ENCODE measurements at regions not wholly inside any gene's neighbourhood (a gene's known extent, or its start where the extent isn't known, plus 50 kb on each side); places are given as distances from the start of the nearest gene placed in this dataset.
"Not testable (repeated sequence)": the region's sequence is repeated elsewhere in the genome, so short reads cannot be mapped to it uniquely, and the experiment has no call there.

GRCh38 chr1:168405906-168406549, 125.4 kb downstream of the TBX19 start:
- DNase-seq (no peak), ATAC-seq (no peak)
- H3K4me1 ChIP-seq, result no peaks in the 10 kb centered on the region
- H3K27ac ChIP-seq, result no peak overlapping the region
- H3K27me3 ChIP-seq, result no peaks in the 10 kb centered on the region
- no peaks in the 10 kb centered on the region for H3K9me3 ChIP-seq
- H3K36me3 ChIP-seq, result no peaks in the 10 kb centered on the region
- no peak for TF ChIP-seq CTCF (IDR thresholded peaks at IDR 0.05)
- no peak for TF ChIP-seq POLR2A (IDR thresholded peaks at IDR 0.05)
- WGBS (ENCODE audit: insufficient coverage, low coverage, low lambda C conversion rate, missing lambda C conversion rate), result 82% methylated on average over 2 of the region's 3 CpGs
- no peak overlapping the region for H3K4me3 ChIP-seq
- intact Hi-C loops (cut with DNase I), result no loop called here

- TF ChIP-seq CTCF (IDR thresholded peaks at IDR 0.05), result no peak
- no peak for TF ChIP-seq POLR2A (IDR thresholded peaks at IDR 0.05)
- no peaks in the 10 kb centered on the region for H3K9me3 ChIP-seq
- no peak overlapping the region for H3K4me3 ChIP-seq
- DNase-seq, result no peak
- ATAC-seq, result no peak
- intact Hi-C loops (cut with DNase I), result no loop called here
- no peaks in the 10 kb centered on the region for H3K4me1 ChIP-seq
- H3K36me3 ChIP-seq, result no peaks in the 10 kb centered on the region
- no peaks in the 10 kb centered on the region for H3K27me3 ChIP-seq
- H3K27ac ChIP-seq, result no peak overlapping the region
- WGBS (ENCODE audit: insufficient coverage, low coverage, low lambda C conversion rate, missing lambda C conversion rate), result 68% methylated on average over 2 of the region's 2 CpGs
Observed at GRCh38 chr1:168403140-168403539, 122.5 kb downstream of the TBX19 start.

GRCh38 chr1:168402466-168402865, 121.8 kb downstream of the TBX19 start:
- H3K9me3 ChIP-seq; ATAC-seq; H3K27ac ChIP-seq; intact Hi-C loops (cut with DNase I); H3K4me1 ChIP-seq; H3K4me3 ChIP-seq; DNase-seq; H3K36me3 ChIP-seq; H3K27me3 ChIP-seq: not testable (repeated sequence)
- WGBS (ENCODE audit: insufficient coverage, low coverage, low lambda C conversion rate, missing lambda C conversion rate), result 66% methylated on average over 3 of the region's 3 CpGs

- DNase-seq, result no peak
- no peaks in the 10 kb centered on the region for H3K27me3 ChIP-seq
- TF ChIP-seq CTCF (IDR thresholded peaks at IDR 0.05), result no peak
- TF ChIP-seq POLR2A (IDR thresholded peaks at IDR 0.05), result no peak
- H3K36me3 ChIP-seq, result no peaks in the 10 kb centered on the region
- no peak overlapping the region for H3K27ac ChIP-seq
- H3K4me3 ChIP-seq, result no peak overlapping the region
- WGBS (ENCODE audit: insufficient coverage, low coverage, low lambda C conversion rate, missing lambda C conversion rate), result 94% methylated on average over 3 of the region's 3 CpGs
- H3K9me3 ChIP-seq, result no peaks in the 10 kb centered on the region
- no peaks in the 10 kb centered on the region for H3K4me1 ChIP-seq
- intact Hi-C loops (cut with DNase I), result no loop called here
- ATAC-seq, result no peak
Observed at GRCh38 chr1:168401341-168401740, 120.7 kb downstream of the TBX19 start.

GRCh38 chr1:168400139-168400538, 119.5 kb downstream of the TBX19 start:
- no peaks in the 10 kb centered on the region for H3K27me3 ChIP-seq
- H3K9me3 ChIP-seq, result no peaks in the 10 kb centered on the region
- H3K4me3 ChIP-seq, result no peak overlapping the region
- no CpG with 5 or more reads among the region's 1 CpG for WGBS (ENCODE audit: insufficient coverage, low coverage, low lambda C conversion rate, missing lambda C conversion rate)
- no peak overlapping the region for H3K27ac ChIP-seq
- intact Hi-C loops (cut with DNase I), result no loop called here
- no peak for TF ChIP-seq POLR2A (IDR thresholded peaks at IDR 0.05)
- no peak for TF ChIP-seq CTCF (IDR thresholded peaks at IDR 0.05)
- no peaks in the 10 kb centered on the region for H3K4me1 ChIP-seq
- no peak for ATAC-seq
- H3K36me3 ChIP-seq, result no peaks in the 10 kb centered on the region
- DNase-seq, result no peak

Data from right lobe of liver (tissue), 6 donors.